SW 1271 (cell line): ENCODE measurements at regions not wholly inside any gene's neighbourhood (a gene's known extent, or its start where the extent isn't known, plus 50 kb on each side); places are given as distances from the start of the nearest gene placed in this dataset.

Source experiments
- DNase-seq, 2 experiments: peaks; one replicate each; lab custom pipeline; 2025; lab: John Stamatoyannopoulos, UW

GRCh38 chr3:176794406-176794805 lies 402.9 kb downstream of the TBL1XR1 start:
- DNase-seq: no peak

- DNase-seq: no peak
Observed at GRCh38 chr3:176789947-176790346, 407.3 kb downstream of the TBL1XR1 start.

- DNase-seq: no peak
Observed at GRCh38 chr3:176789281-176789705, 408.0 kb downstream of the TBL1XR1 start.

GRCh38 chr3:176787506-176787905 lies 409.8 kb downstream of the TBL1XR1 start:
- no peak for DNase-seq

- DNase-seq: no peak
Observed at GRCh38 chr3:176785171-176785570, 412.1 kb downstream of the TBL1XR1 start.

GRCh38 chr3:176780766-176781165 lies 416.5 kb downstream of the TBL1XR1 start:
- no peak for DNase-seq

- DNase-seq: no peak
Observed at GRCh38 chr3:176776622-176777175, 420.6 kb downstream of the TBL1XR1 start.

- no peak for DNase-seq
Observed at GRCh38 chr3:176769547-176770190, 427.6 kb downstream of the TBL1XR1 start.

GRCh38 chr3:176767385-176767784 lies 429.9 kb downstream of the TBL1XR1 start:
- DNase-seq: no peak

GRCh38 chr3:176766862-176767261 lies 430.4 kb downstream of the TBL1XR1 start:
- no peak for DNase-seq

GRCh38 chr3:176765382-176765900 lies 431.8 kb downstream of the TBL1XR1 start:
- no peak for DNase-seq

GRCh38 chr3:176759815-176760506 lies 437.3 kb downstream of the TBL1XR1 start:
- DNase-seq: no peak

- no peak for DNase-seq
Observed at GRCh38 chr3:176757429-176757828, 439.9 kb downstream of the TBL1XR1 start.

- no peak for DNase-seq
Observed at GRCh38 chr3:176755977-176756376, 441.3 kb downstream of the TBL1XR1 start.

- no peak for DNase-seq
Observed at GRCh38 chr3:176755552-176755951, 441.7 kb downstream of the TBL1XR1 start.

- no peak for DNase-seq
Observed at GRCh38 chr3:176741664-176742047, 455.6 kb downstream of the TBL1XR1 start.

GRCh38 chr3:176740906-176741663 lies 456.2 kb downstream of the TBL1XR1 start:
- no peak for DNase-seq

GRCh38 chr3:176739159-176739558 lies 458.1 kb downstream of the TBL1XR1 start:
- DNase-seq: no peak

- DNase-seq: no peak
Observed at GRCh38 chr3:176737480-176738110, 459.7 kb downstream of the TBL1XR1 start.

- no peak for DNase-seq
Observed at GRCh38 chr3:176734146-176734545, 463.1 kb downstream of the TBL1XR1 start.

- DNase-seq: no peak
Observed at GRCh38 chr3:176724394-176724759, 472.9 kb downstream of the TBL1XR1 start.

GRCh38 chr3:176723758-176724393 lies 473.4 kb downstream of the TBL1XR1 start:
- no peak for DNase-seq
